NB4 (cell line): ENCODE measurements at regions not wholly inside any gene's neighbourhood (a gene's known extent, or its start where the extent isn't known, plus 50 kb on each side); places are given as distances from the start of the nearest gene placed in this dataset.

Experiments
- DNase-seq: peaks from one replicate; pipeline ENCODE4 v3.0.0; 2010; ENCODE audit warnings: low read depth
- H3K4me3 ChIP-seq: one replicate; pipeline ENCODE4 v1.5.1; 2011; ENCODE audit warnings: mild to moderate bottlenecking, low read depth, low read length, moderate library complexity
- MAX ChIP-seq: IDR thresholded peaks from 2 replicates; pipeline ENCODE4 v1.6.1; 2011; ENCODE audit warnings: low read depth, low read length
- MYC ChIP-seq: IDR thresholded peaks from 2 replicates; pipeline ENCODE4 v1.6.1; 2011; ENCODE audit warnings: low read depth, low read length
- POLR2A ChIP-seq: IDR thresholded peaks from 2 replicates; pipeline ENCODE4 v1.6.1; 2011; ENCODE audit warnings: mild to moderate bottlenecking; ENCODE audit not compliant: insufficient read length; ENCODE audit errors: extremely low read depth
- TF ChIP-seq, protein P1 (sequence below): IDR thresholded peaks from one replicate; pipeline ENCODE4 v1.5.1; 2012; ENCODE audit warnings: low read depth, low read length

DNA sequence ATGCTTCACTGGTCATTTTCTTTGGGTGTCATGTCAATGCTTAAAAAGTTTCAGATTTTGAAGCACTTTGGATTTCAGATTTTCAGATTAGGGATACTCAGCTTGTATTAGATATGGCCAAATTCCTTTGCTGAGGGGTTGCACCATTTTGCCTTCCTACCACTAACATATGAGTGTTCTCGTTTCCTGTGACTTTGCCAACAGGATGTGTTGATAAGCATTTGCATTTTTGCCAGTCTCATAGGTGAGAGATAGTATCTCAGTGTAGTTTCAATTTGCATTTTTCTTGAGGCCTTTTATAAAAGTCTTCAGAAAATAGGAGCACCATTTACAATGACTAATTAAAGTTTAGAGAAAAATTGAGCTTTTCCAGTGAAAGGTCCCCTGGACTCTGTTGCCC is 71.6 kb upstream of the CLCN4 start:
- no peak overlapping the region for H3K4me3 ChIP-seq
- TF ChIP-seq POLR2A: no peak
- peak; percentile 7 for DNase-seq

DNA sequence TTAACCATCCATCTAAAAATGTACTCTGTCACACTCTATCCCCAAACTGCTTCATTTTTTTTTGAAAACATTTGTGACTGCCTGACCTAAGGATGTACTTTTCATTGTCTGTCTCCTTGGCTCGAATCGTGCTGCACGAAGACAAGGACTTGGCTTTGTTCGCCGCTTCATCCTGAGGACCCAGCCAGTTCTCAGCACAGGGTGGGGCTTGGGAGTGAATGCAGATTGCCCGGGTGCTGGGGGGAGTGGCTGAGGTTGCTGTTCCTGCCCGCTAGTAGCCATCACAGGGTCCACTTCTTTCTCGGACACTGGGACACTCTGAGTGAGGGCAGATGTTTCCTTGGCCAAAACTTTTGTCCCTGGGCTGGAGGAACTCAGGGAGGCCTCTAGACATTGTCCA is 70.1 kb upstream of the CLCN4 start:
- TF ChIP-seq MYC (no peak), MAX (no peak), POLR2A (no peak)
- TF ChIP-seq, protein P1, sequence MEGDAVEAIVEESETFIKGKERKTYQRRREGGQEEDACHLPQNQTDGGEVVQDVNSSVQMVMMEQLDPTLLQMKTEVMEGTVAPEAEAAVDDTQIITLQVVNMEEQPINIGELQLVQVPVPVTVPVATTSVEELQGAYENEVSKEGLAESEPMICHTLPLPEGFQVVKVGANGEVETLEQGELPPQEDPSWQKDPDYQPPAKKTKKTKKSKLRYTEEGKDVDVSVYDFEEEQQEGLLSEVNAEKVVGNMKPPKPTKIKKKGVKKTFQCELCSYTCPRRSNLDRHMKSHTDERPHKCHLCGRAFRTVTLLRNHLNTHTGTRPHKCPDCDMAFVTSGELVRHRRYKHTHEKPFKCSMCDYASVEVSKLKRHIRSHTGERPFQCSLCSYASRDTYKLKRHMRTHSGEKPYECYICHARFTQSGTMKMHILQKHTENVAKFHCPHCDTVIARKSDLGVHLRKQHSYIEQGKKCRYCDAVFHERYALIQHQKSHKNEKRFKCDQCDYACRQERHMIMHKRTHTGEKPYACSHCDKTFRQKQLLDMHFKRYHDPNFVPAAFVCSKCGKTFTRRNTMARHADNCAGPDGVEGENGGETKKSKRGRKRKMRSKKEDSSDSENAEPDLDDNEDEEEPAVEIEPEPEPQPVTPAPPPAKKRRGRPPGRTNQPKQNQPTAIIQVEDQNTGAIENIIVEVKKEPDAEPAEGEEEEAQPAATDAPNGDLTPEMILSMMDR: no peak
- no peak for DNase-seq
- no peak overlapping the region for H3K4me3 ChIP-seq

DNA sequence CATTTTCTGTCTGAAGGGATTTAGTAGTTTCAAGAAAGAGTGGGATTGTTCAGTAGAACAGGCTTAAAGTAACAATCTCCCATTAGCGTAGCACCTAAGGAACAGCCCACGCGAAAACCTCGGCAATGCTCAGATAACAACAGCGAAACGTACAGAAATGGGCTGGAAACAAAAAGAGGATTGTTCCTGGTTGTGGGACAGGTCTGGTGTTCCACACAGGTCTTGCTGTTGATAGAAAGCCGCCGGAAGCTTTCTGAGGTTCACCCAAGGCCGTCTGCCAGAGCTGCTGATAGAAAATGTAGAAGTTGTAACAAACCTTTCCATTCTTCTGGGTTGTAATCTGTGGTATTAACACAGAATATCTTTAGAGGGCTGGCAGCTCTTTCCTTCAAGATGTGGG is 69.4 kb upstream of the CLCN4 start:
- no peak for DNase-seq
- no peak overlapping the region for H3K4me3 ChIP-seq

DNA sequence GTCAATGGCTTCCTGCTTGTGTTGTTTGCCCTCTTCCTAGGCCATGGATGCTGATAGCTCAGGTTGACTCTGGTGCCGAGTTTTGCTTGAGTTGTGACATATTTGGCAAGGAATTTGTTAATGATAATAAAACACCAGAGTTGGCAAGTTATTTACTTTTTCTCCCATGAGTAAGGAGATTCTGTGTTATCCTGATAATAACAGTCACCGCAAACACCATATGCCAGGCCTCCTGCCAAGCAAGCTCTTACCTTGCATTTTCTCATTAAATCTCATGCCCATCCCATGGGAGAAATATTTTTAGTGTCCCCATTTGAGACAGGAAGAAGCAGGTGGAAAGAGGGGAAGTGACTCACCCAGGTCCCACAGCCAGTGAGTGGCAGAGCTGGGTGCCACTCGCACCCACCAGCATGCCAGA is 67.4 kb upstream of the CLCN4 start:
- TF ChIP-seq, protein P1: no peak
- TF ChIP-seq POLR2A (no peak), MYC (no peak), MAX (no peak)
- H3K4me3 ChIP-seq: no peak overlapping the region
- peak; percentile 7 for DNase-seq

More for the DNA sequence above, 69.4 kb upstream of the CLCN4 start:
- TF ChIP-seq MAX (no peak), MYC (no peak), POLR2A (no peak)
- TF ChIP-seq, protein P1: no peak

- DNase-seq: peak; percentile 11
- no peak overlapping the region for H3K4me3 ChIP-seq
- TF ChIP-seq POLR2A (no peak), MYC (no peak), MAX (no peak)
- TF ChIP-seq, protein P1: no peak
These were observed 66.5 kb upstream of the CLCN4 start for GRCh38 chrX:10090319-10090718.

- DNase-seq: no peak
- TF ChIP-seq MYC: no peak
- TF ChIP-seq MAX: no peak
- TF ChIP-seq, protein P1: no peak
- TF ChIP-seq POLR2A: no peak
- H3K4me3 ChIP-seq: no peak overlapping the region
These were observed 61.5 kb upstream of the CLCN4 start for GRCh38 chrX:10095246-10095645.
